ENCODE measurements at regions not wholly inside any gene's neighbourhood (a gene's known extent, or its start where the extent isn't known, plus 50 kb on each side); places are given as distances from the start of the nearest gene placed in this dataset.
A peak's percentile ranks its signal among the peaks of the same experiment; 100 is the strongest.

DNA sequence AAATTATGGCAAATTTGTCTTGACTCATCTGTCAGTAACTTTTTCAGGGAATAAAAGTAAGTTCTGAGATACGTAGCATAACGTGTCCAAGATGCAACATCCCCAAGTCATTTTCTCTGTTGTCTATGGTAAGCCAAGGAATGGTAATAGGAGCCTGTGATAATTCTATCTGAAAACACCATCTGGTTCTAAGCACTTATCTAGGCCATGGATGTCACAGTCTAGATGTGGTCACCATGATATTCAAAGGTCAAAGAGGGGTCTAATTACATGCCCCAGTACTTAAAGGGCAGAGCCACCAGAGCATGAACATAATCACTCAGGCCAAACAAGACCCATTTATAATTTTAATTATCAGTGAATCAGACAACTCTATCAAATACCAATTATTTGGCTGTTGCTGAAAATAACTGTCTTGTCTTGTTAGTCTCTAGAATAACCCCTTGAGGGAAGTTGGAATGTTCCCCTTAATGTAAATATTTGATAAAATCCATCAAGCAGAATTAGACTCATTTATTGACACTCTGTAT is 225.1 kb upstream of the MPPED2 start:
- no peak for DNase-seq (ENCODE audit: low read depth)

DNA sequence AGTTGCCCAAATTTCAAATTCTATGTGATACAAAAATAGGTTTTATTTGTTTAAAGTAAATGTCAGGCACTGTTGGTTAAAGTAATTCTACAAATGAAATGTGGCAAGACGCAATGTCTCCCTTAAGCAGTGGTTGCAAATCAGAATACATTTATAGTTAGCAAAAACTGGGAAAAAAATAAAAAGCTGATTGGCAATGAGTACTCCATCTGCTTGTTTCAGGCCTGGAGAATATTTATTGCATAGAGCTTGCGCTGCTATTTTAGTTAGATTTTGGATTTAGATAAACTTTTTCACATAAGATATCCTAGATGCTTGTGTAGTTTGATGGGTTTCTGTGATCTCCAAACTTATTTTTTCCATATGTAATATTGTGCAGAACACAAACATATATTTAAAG is 224.0 kb upstream of the MPPED2 start:
- no peak for DNase-seq (ENCODE audit: low read depth)

DNA sequence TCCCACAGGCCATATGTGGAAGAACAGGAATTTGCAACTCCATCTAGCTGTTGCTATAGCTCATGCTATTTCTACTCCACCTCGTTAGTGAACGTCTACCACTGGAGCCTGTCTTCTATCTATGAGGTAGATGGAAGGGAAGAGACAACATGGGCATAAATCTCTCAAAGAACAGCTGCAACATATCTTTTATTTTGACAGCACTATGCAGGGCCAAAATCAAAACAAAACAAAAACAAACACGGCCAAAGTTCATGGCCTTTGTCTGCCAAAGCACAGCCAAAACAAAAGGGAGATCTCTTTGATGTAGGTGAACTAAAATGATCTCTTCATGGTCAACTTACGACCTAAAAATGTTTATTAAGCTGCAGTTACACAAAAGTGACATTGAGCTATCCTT is 215.2 kb upstream of the MPPED2 start:
- no peak for DNase-seq (ENCODE audit: low read depth)

DNA sequence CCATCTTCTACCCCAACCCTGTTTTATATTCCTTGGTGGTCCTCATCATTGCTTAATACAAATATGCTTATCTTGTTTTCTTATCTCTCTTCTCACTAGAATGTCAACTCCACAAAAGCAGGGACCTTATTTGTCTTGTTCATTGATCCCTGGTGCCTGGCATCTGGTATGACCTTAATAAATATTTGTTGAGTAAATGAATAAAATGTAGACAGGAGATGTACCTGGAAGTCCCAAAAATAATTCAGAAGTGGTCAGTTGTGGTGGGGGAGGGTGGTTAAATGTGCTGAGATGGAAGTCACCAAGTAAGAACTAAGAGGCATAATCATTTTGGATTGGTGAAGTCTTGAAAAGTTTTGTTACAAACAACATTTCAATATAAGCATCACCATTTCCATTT is 214.8 kb upstream of the MPPED2 start:
- DNase-seq (ENCODE audit: low read depth) = no peak

GRCh38 chr11:30798547-30799236 is 212.5 kb upstream of the MPPED2 start:
- no peak for DNase-seq (ENCODE audit: low read depth)

DNA sequence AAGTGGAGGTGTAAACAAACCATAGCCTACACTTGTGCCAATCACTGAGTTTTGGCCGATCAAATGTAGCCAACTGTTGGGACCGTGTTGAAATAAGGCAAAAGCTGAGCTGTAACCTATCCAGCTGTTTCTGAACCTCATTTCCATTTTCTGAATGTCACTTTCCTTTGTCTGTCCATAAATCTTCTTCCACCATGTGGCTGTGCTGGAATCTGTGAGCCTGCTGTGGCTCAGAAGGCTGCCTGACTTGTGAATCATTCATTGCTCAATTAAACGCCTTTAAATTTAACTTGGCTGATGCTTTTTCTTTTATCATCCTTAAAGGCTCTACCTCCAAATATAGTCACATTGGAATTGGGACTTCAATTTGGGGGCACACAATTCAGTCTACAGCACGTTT is 203.1 kb upstream of the MPPED2 start:
- peak; percentile 0 for DNase-seq (ENCODE audit: low read depth)

DNA sequence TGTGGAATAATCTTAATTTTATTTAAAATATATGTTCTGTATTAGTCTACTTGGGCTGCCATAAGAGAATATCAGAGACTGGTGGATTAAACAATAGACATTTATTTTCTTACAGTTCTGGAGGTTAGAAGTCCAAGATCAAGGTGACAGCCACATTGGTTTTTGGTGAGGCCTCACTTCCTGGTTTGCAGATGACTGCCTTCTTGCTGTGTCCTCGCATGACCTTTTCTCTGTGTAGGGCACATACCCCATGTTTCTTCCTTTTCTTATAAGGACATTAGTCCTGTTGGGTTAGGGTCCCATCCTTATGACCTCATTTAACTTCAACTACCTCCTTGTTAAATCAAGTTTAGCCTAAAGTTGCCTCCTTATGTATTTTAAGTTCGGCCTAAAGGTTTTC is 202.7 kb upstream of the MPPED2 start:
- DNase-seq (ENCODE audit: low read depth) = no peak

- DNase-seq (ENCODE audit: low read depth) = no peak
Observed at GRCh38 chr11:30786256-30787110, 200.3 kb upstream of the MPPED2 start.

DNA sequence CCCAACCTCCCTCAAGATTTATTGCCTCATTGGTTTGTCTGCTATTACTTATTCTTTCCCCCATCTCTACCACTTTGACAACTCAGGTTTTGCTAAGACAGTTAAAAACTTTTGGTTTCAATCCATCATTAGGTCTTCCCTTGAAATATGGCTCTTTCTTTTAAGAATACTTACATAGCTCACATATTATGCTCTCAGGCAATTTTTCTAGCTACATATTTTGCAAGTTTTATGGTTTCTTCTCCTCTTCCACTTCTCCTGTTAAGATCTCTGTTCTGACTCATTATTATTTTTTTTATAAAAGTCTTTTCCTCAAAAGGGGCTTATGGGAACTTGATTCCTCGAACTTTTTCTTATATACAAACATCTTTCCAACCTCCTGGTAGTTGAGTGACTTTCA is 192.4 kb upstream of the MPPED2 start:
- DNase-seq (ENCODE audit: low read depth) = no peak

- DNase-seq (ENCODE audit: low read depth) = no peak
Observed at GRCh38 chr11:30775233-30775522, 189.0 kb upstream of the MPPED2 start.

DNA sequence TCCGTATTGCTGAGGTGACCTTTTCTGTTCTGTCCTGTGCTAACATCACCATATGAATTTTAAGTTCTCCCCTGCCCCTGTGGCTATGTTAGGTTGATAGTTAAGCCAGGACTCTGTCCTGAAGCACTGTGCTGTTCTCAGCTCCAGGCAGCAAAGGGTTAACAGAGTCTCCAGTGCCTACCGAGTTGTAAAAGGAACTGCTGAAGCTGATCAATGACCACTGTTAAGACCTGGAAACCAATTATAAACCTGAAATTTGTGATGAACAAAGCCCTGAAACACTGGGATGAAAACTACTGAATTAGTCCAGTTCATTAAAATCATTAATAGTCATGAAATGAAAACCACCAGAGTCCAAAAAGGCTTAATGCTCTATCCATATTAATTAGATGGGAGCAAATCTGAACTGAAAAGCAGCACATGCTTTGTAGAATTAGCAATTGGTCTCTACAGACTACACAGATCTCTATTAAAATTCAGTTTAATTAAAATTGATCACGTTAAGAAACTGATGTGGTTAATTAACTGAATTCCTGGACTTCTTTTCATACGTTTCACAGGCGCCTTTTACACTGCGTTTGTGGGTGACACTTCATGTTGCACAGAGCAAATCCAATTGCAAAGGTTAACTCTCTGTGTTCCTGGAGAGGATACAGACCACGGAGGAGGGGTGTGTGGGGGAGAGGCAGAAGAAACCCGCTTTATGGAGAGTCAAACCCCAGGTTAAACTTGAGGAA is 188.5 kb upstream of the MPPED2 start:
- no peak for DNase-seq (ENCODE audit: low read depth)

- no peak for DNase-seq (ENCODE audit: low read depth)
Observed at GRCh38 chr11:30772908-30773307, 186.8 kb upstream of the MPPED2 start.

- no peak for DNase-seq (ENCODE audit: low read depth)
Observed at GRCh38 chr11:30763951-30764350, 177.8 kb upstream of the MPPED2 start.

GRCh38 chr11:30762188-30762587 is 176.0 kb upstream of the MPPED2 start:
- DNase-seq (ENCODE audit: low read depth) = no peak

GRCh38 chr11:30760345-30760744 is 174.2 kb upstream of the MPPED2 start:
- DNase-seq (ENCODE audit: low read depth) = no peak

GRCh38 chr11:30758946-30759504 is 172.9 kb upstream of the MPPED2 start:
- DNase-seq (ENCODE audit: low read depth) = no peak

- no peak for DNase-seq (ENCODE audit: low read depth)
Observed at GRCh38 chr11:30758518-30758917, 172.4 kb upstream of the MPPED2 start.

- no peak for DNase-seq (ENCODE audit: low read depth)
Observed at GRCh38 chr11:30758012-30758411, 171.9 kb upstream of the MPPED2 start.

DNA sequence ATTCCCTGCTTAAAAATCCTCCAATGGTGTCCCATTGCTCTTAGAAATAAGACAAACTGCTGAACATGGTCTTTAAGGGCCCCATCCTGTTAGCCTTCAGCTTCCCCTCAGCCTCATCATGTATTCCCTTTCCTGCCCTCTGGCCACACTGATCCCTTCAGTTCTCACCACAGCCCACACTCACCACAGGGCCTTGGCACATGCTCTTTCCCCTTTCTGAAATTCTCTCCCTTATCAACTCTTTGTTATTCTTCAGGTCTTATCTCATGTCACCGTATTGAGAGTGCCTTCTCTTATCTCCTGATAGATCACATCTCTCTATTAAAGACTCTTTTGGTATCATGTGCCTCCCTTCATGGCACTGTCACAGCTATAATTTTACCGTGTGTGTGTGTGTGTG is 167.8 kb upstream of the MPPED2 start:
- DNase-seq (ENCODE audit: low read depth) = no peak

DNA sequence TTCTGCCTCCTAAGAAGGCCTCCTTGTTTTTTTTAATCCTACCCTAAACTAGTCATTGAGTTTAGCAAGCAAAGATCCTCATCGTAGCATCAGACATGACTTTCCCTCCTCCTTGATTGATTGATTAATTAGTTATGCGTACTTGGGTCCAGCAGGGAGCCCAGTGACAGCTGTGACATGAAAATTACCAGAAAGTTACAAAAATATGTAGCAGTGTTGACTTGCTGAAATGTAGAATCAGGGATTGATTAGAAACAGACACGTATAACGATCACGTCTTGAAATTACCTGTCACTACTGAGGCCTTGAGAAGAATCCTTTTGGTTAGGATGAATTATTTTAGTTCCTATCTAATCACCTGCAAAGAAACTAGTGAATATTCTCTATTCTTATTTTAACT is 167.4 kb upstream of the MPPED2 start:
- no peak for DNase-seq (ENCODE audit: low read depth)

DNA sequence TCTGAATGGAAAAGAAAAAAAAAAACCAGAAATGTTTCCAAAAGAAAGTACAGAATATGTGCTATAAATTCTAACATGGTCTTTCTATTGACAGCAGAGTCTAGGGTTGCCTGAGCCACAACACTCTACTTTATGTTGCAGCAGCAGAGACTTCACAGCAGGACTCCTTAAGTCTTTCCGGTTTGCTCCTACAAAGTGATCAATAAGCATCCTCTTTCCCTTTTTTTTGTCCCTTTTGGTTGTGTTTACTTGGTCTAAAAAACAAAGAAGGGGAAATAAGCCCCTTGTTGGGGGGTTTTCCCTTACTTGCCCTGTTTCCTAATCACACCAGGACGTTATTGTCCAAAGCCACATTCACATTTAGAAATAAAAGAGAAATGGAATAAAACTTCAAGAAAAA is 163.1 kb upstream of the MPPED2 start:
- DNase-seq (ENCODE audit: low read depth) = no peak

DNA sequence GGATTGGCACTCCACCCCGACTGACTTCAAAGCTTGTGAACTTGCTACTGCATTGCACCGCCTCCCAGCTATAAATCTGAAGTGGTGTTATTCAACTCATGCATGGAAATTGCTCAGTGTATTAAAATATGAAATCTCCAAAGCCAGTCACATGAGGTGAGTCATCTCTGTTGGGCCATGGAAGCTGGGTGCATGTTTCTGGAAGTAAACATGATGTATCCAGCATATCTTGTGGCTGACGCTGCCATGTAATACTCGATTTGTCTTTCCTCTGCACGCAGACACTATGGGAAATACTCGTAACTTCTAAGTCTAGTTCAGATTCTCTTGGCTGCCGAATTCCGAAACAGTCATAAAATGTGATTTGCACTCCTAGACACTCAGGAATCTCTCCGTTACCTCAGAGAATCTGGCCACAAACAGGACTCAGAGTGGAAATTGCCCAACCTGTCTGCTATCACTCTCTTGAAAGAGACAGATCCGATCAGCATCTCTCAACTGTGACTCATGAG is 154.9 kb upstream of the MPPED2 start:
- DNase-seq (ENCODE audit: low read depth) = no peak

Measured in ELR (cell line).